Left lung (tissue), 4 donors: ENCODE measurements at regions not wholly inside any gene's neighbourhood (a gene's known extent, or its start where the extent isn't known, plus 50 kb on each side); places are given as distances from the start of the nearest gene placed in this dataset.
A peak's percentile ranks its signal among the peaks of the same experiment; 100 is the strongest.

Source experiments
- ATAC-seq: fragments of 200-7000 bp; cut with Tn5 transposase; one replicate; pipeline ENCODE4 v1.9.1; 2020; ENCODE audit warnings: moderate library complexity
- DNase-seq, 4 donors: peaks; one replicate each; pipeline ENCODE4 v3.0.0-alpha.2; 2013 to 2020
- H3K27ac ChIP-seq, 2 donors: fragments of 200-600 bp; sonication (generic) in 1 of 2; one replicate each; pipeline versions ENCODE4 v1.5.0 to v1.8.0; 2020 to 2021
- H3K27me3 ChIP-seq, 2 donors: fragments of 200-600 bp; sonication (generic) in 1 of 2; one replicate each; pipeline versions ENCODE4 v1.5.0 to v1.8.0; 2020 to 2021
- H3K36me3 ChIP-seq, 2 donors: fragments of 200-600 bp; sonication (generic) in 1 of 2; one replicate each; pipeline versions ENCODE4 v1.5.0 to v1.8.0; 2020 to 2021
- H3K4me1 ChIP-seq, 2 donors: fragments of 200-600 bp; one replicate each; pipeline ENCODE4 v1.8.0; 2021
- H3K4me3 ChIP-seq, 2 donors: fragments of 200-600 bp; sonication (generic) in 1 of 2; one replicate each; pipeline versions ENCODE4 v1.5.0 to v1.8.0; 2020 to 2021; ENCODE audit warnings: mild to moderate bottlenecking in 1 of 2
- H3K9me3 ChIP-seq, 2 donors: fragments of 200-600 bp; sonication (generic) in 1 of 2; one replicate each; pipeline versions ENCODE4 v1.5.0 to v1.8.0; 2020 to 2021
- intact Hi-C, 2 donors: fragments of 100-400 bp; cut with DNase I; formaldehyde crosslinking; loops; one replicate each; pipeline versions ENCODE4 v1.11.2 to v1.14.2; 2022
- TF ChIP-seq, protein P1 (sequence below), 2 donors: fragments of 200-600 bp; sonication (generic) in 1 of 2; IDR thresholded peaks; one replicate each; pipeline versions ENCODE4 v1.5.0 to v1.8.0; 2021; ENCODE audit warnings: antibody characterized with exemption in 2 of 2
- donor health status: DM: no; HTN: yes; CAD: no.
- donor health status: DM: no; HTN: no; CAD: no.

- Histone ChIP-seq H3K4me3 (no peak overlapping the region), H3K9me3 (no peaks in the 10 kb centered on the region), H3K4me1 (peaks cover 0 to 6% of the 10 kb centered on the region in 2 donors), H3K27me3 (no peaks in the 10 kb centered on the region), H3K36me3 (no peaks in the 10 kb centered on the region), H3K27ac (no peak overlapping the region)
- no peak for ATAC-seq
- intact Hi-C loops = no loop called here
- TF ChIP-seq, protein P1, sequence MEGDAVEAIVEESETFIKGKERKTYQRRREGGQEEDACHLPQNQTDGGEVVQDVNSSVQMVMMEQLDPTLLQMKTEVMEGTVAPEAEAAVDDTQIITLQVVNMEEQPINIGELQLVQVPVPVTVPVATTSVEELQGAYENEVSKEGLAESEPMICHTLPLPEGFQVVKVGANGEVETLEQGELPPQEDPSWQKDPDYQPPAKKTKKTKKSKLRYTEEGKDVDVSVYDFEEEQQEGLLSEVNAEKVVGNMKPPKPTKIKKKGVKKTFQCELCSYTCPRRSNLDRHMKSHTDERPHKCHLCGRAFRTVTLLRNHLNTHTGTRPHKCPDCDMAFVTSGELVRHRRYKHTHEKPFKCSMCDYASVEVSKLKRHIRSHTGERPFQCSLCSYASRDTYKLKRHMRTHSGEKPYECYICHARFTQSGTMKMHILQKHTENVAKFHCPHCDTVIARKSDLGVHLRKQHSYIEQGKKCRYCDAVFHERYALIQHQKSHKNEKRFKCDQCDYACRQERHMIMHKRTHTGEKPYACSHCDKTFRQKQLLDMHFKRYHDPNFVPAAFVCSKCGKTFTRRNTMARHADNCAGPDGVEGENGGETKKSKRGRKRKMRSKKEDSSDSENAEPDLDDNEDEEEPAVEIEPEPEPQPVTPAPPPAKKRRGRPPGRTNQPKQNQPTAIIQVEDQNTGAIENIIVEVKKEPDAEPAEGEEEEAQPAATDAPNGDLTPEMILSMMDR (IDR thresholded peaks at IDR 0.05) = no peak
- no peak for DNase-seq
Measured at GRCh38 chr1:212177542-212177941, 107.7 kb upstream of the PPP2R5A start.

- TF ChIP-seq, protein P1 (IDR thresholded peaks at IDR 0.05) = no peak
- Histone ChIP-seq H3K4me3 (no peak overlapping the region), H3K27me3 (no peaks in the 10 kb centered on the region), H3K4me1 (peaks cover 0 to 6% of the 10 kb centered on the region in 2 donors), H3K27ac (no peak overlapping the region), H3K9me3 (no peaks in the 10 kb centered on the region), H3K36me3 (no peaks in the 10 kb centered on the region)
- intact Hi-C loops = no loop called here
- no peak for DNase-seq
- peak; percentile 9 for ATAC-seq
Measured at GRCh38 chr1:212178851-212179250, 106.4 kb upstream of the PPP2R5A start.

- TF ChIP-seq, protein P1 (IDR thresholded peaks at IDR 0.05) = no peak
- H3K4me3 ChIP-seq = no peak overlapping the region
- no peaks in the 10 kb centered on the region for H3K36me3 ChIP-seq
- ATAC-seq (peak; percentile 11), DNase-seq (no peak)
- intact Hi-C loops = no loop called here
- no peaks in the 10 kb centered on the region for H3K27me3 ChIP-seq
- no peaks in the 10 kb centered on the region for H3K9me3 ChIP-seq
- no peak overlapping the region for H3K27ac ChIP-seq
- H3K4me1 ChIP-seq = peaks cover 4 to 6% of the 10 kb centered on the region in 2 donors
Measured at GRCh38 chr1:212179394-212180076, 105.7 kb upstream of the PPP2R5A start.

DNA sequence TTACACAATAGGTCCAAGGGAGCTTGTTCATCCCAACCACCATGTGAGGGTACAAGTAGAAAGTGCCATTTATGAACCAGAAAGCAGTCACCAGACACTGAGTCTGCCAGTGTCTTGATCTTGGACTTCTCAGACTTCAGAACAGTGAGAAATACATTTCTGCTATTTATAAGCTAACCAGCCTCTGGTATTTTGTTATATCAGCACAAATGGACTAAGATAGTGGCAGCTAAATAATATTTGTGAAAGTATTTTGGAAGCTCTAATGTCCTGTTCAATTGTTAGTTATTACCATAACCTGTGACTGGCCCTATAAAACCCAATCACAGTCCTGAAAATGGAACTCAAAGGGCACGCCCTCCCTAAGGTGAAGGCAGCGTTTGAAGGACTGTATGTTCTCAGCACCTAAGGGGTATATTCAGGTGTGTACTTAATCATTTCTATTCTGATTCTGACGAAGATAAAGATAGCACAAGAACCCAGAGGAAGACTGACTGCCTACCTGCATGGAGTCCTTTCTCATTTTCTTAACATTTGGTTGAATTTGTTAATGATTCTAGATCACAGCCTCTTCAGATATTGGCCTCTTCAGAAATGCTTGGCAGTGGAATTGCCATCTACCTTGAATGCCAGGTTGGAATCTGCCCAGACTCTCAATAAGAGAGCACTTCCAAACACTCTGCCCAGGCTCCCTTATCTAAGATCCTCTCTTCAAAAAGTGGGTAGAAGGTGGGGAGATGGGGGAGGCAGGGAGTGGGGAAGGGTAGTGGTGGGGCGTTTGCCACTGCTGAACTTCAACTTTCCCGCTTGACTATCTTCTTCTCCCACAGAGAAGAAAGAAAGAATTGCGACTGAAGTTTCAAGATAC is 104.0 kb upstream of the PPP2R5A start:
- H3K4me1 ChIP-seq = peaks cover 4 to 6% of the 10 kb centered on the region in 2 donors
- no peak overlapping the region for H3K4me3 ChIP-seq
- no peaks in the 10 kb centered on the region for H3K36me3 ChIP-seq
- H3K9me3 ChIP-seq = no peaks in the 10 kb centered on the region
- no peaks in the 10 kb centered on the region for H3K27me3 ChIP-seq
- intact Hi-C loops = no loop called here
- DNase-seq (peak in 1 of 4 donors; percentile 47), ATAC-seq (peak; percentile 78)
- TF ChIP-seq, protein P1 (IDR thresholded peaks at IDR 0.05) = no peak
- H3K27ac ChIP-seq = peak overlapping the region in 1 of 2 donors; percentile 21

- intact Hi-C loops = no loop called here
- no peaks in the 10 kb centered on the region for H3K9me3 ChIP-seq
- TF ChIP-seq, protein P1 (IDR thresholded peaks at IDR 0.05) = no peak
- H3K4me3 ChIP-seq = no peak overlapping the region
- H3K36me3 ChIP-seq = no peaks in the 10 kb centered on the region
- DNase-seq (no peak), ATAC-seq (no peak)
- H3K27ac ChIP-seq = no peak overlapping the region
- no peaks in the 10 kb centered on the region for H3K27me3 ChIP-seq
- H3K4me1 ChIP-seq = peaks cover 6 to 13% of the 10 kb centered on the region in 2 donors
Measured at GRCh38 chr1:212182171-212182570, 103.0 kb upstream of the PPP2R5A start.
